ENCODE measurements at regions not wholly inside any gene's neighbourhood (a gene's known extent, or its start where the extent isn't known, plus 50 kb on each side); places are given as distances from the start of the nearest gene placed in this dataset.

DNA sequence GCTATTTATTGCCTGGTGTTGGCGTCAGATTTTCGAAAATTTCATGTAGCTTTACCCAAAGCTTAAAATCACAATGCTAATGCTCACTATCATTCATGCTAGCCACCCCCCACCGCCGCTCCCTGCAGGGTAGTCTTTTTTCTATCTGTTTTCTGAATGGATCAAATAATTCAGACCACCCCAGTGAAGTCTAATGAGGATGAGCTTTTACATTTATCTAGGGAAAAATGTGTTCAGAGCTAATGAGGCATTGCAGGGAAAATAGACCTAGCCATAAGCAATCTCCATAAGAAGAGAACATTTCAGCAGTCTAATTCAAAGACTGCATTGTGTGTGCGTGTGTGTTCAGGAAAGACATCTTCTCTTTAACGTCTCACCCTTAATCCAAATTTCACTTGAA is 533.0 kb upstream of the PRMT6 start (continued):
- TF ChIP-seq, protein P1, sequence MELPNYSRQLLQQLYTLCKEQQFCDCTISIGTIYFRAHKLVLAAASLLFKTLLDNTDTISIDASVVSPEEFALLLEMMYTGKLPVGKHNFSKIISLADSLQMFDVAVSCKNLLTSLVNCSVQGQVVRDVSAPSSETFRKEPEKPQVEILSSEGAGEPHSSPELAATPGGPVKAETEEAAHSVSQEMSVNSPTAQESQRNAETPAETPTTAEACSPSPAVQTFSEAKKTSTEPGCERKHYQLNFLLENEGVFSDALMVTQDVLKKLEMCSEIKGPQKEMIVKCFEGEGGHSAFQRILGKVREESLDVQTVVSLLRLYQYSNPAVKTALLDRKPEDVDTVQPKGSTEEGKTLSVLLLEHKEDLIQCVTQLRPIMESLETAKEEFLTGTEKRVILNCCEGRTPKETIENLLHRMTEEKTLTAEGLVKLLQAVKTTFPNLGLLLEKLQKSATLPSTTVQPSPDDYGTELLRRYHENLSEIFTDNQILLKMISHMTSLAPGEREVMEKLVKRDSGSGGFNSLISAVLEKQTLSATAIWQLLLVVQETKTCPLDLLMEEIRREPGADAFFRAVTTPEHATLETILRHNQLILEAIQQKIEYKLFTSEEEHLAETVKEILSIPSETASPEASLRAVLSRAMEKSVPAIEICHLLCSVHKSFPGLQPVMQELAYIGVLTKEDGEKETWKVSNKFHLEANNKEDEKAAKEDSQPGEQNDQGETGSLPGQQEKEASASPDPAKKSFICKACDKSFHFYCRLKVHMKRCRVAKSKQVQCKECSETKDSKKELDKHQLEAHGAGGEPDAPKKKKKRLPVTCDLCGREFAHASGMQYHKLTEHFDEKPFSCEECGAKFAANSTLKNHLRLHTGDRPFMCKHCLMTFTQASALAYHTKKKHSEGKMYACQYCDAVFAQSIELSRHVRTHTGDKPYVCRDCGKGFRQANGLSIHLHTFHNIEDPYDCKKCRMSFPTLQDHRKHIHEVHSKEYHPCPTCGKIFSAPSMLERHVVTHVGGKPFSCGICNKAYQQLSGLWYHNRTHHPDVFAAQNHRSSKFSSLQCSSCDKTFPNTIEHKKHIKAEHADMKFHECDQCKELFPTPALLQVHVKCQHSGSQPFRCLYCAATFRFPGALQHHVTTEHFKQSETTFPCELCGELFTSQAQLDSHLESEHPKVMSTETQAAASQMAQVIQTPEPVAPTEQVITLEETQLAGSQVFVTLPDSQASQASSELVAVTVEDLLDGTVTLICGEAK (IDR thresholded peaks at IDR 0.05; ENCODE audit: borderline replicate concordance), result no peak
- TF ChIP-seq EZH2 (IDR thresholded peaks at IDR 0.05; ENCODE audit: borderline replicate concordance, control insufficient read depth, low read depth, low read length) (no peak), RFX5 (IDR thresholded peaks at IDR 0.05; ENCODE audit: low read depth, low read length) (no peak), HDGF (IDR thresholded peaks at IDR 0.05) (no peak), MEF2B (IDR thresholded peaks at IDR 0.05; ENCODE audit: partially characterized antibody, poor library complexity, severe bottlenecking) (no peak), FOXK2 (IDR thresholded peaks at IDR 0.05) (no peak), CHD1 (IDR thresholded peaks at IDR 0.05; ENCODE audit: low read depth, low read length) (no peak), STAT1 (conservative IDR thresholded peaks at IDR 0.05) (no peak), PAX8 (IDR thresholded peaks at IDR 0.05) (no peak), ZSCAN29 (IDR thresholded peaks at IDR 0.05) (no peak)
- TF ChIP-seq, protein P2, sequence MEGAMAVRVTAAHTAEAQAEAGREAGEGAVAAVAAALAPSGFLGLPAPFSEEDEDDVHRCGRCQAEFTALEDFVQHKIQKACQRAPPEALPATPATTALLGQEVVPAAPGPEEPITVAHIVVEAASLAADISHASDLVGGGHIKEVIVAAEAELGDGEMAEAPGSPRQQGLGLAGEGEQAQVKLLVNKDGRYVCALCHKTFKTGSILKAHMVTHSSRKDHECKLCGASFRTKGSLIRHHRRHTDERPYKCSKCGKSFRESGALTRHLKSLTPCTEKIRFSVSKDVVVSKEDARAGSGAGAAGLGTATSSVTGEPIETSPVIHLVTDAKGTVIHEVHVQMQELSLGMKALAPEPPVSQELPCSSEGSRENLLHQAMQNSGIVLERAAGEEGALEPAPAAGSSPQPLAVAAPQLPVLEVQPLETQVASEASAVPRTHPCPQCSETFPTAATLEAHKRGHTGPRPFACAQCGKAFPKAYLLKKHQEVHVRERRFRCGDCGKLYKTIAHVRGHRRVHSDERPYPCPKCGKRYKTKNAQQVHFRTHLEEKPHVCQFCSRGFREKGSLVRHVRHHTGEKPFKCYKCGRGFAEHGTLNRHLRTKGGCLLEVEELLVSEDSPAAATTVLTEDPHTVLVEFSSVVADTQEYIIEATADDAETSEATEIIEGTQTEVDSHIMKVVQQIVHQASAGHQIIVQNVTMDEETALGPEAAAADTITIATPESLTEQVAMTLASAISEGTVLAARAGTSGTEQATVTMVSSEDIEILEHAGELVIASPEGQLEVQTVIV (IDR thresholded peaks at IDR 0.05; ENCODE audit: borderline replicate concordance, partially characterized antibody), result no peak
- TF ChIP-seq, protein P3, sequence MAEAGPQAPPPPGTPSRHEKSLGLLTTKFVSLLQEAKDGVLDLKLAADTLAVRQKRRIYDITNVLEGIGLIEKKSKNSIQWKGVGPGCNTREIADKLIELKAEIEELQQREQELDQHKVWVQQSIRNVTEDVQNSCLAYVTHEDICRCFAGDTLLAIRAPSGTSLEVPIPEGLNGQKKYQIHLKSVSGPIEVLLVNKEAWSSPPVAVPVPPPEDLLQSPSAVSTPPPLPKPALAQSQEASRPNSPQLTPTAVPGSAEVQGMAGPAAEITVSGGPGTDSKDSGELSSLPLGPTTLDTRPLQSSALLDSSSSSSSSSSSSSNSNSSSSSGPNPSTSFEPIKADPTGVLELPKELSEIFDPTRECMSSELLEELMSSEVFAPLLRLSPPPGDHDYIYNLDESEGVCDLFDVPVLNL (IDR thresholded peaks at IDR 0.05; ENCODE audit: low read depth, low read length), result no peak
- TF ChIP-seq, protein P4, sequence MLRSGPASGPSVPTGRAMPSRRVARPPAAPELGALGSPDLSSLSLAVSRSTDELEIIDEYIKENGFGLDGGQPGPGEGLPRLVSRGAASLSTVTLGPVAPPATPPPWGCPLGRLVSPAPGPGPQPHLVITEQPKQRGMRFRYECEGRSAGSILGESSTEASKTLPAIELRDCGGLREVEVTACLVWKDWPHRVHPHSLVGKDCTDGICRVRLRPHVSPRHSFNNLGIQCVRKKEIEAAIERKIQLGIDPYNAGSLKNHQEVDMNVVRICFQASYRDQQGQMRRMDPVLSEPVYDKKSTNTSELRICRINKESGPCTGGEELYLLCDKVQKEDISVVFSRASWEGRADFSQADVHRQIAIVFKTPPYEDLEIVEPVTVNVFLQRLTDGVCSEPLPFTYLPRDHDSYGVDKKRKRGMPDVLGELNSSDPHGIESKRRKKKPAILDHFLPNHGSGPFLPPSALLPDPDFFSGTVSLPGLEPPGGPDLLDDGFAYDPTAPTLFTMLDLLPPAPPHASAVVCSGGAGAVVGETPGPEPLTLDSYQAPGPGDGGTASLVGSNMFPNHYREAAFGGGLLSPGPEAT (IDR thresholded peaks at IDR 0.05; ENCODE audit: low read depth), result no peak

All from GM12878 (cell line).